GM19324 (cell line): ENCODE measurements at regions not wholly inside any gene's neighbourhood (a gene's known extent, or its start where the extent isn't known, plus 50 kb on each side); places are given as distances from the start of the nearest gene placed in this dataset.

Experiments
- ATAC-seq: cut with Tn5 transposase; IDR thresholded peaks from one replicate; pipeline ENCODE4 v1.9.1; 2021; ENCODE audit warnings: mild to moderate bottlenecking, moderate library complexity; ENCODE audit not compliant: unreplicated experiment, low FRiP score

DNA sequence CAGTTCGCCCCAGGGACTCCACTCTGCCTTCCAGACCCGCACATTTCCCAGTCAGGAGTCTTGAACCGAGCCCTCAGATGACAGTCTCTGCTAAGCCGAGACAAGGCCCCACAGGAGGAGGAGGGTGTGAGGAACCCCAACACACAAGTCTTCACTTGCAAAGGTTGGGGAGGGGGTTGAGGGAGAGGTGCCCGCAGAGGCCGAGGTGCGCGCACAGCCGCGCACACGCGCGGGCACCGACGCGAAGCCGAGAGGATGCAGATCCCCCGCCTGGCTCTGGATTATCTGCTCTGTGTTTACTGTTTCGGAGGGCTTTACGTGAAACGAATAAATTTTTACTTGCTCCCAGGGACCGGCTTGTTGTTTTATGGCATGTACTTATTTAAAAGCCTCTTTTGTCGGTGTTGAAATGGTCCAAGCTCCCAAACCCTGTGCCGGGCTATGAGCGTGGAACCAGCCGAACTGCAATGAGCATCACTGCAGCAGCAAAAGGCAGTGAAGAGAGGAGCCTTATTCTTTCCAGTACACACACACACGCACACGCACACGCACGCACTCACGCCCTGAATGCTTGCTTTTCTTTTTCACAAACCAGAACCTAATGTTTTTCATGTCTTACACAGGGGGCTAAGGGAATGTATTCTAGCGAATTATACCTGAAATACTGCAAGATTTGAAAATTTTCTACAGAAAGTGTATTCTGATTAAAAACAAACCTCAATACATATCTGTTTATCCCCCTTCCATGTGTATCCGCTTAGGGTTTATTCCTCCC lies 297.7 kb downstream of the PARP8 start:
- no peak for ATAC-seq

DNA sequence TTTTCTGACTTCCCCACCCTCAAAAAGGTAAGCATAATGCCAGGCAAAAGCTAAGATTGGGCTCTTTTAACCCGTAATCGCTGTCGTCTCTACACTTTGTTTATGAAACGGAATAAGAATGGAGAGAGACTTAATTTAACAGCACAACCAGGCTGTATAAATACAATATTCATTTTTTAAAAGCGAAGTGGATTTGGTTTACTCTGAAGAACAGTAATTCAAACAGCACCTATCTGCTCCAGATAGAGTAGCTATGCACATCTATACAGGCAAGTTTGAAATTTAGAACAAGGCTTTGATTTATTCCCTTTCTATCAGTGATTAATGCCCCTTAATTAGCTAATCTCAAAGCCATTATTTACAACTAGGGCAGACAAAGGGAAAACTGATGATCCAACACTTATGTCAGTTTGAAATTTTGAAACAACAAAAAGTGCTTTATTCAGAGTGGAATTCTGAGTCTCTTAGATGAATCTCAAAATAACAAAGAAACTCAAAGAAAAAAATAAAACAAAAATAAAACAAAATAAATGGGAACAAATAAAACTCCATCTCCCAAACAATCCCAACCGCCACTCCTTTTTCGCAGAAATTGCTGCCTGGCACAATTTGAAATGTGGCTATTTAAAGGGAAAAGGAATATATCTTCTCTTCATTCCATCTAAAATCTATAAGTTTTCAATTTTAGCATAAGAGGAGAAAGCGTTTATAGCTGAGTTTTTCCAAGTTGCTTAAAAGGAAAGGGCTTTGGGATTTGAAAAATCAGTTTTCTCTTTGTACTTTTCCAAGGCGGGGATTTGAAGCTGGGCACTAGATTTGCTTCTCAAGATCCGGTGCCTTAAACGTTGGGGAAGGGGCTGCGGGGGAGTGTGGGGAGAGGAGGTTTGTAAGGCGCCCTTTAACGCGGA lies 298.6 kb downstream of the PARP8 start:
- no peak for ATAC-seq

DNA sequence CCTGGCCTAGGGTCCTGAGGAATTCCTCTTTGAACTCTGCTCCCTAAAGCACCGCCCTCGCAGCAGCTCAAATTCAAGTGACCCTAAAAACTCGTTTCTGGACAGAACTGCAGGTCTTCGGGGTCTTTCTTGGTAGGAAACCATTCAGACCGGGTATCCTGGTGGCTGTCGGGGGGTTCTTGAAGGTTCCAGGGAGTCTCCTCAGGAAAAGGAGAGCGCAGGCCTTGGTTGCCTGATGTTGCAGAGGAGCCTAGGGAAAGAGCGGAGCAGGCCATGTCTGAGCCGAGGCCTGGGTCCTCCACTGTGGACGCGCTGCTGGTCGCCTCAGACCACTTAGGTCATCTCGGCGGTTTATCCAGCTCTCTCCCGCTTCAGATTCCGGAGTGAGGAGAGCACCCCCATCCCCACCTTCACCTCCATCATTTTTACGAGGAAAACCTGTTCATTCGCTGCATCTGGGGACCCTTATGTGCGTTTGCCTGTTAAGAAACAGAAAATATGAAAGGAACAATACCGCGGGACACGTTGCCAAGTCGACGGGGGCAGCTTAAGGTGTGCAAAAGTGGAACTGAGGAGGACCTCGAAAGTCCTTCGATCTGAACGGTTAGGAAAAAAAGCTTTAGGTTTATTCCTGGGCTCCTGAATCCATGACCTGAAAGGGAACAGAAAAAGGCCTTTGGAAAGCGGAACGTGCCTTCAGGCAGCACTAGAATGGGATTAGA lies 299.4 kb downstream of the PARP8 start:
- no peak for ATAC-seq

- ATAC-seq, result no peak
These were observed 300.6 kb downstream of the PARP8 start for GRCh38 chr5:50967009-50967562.

DNA sequence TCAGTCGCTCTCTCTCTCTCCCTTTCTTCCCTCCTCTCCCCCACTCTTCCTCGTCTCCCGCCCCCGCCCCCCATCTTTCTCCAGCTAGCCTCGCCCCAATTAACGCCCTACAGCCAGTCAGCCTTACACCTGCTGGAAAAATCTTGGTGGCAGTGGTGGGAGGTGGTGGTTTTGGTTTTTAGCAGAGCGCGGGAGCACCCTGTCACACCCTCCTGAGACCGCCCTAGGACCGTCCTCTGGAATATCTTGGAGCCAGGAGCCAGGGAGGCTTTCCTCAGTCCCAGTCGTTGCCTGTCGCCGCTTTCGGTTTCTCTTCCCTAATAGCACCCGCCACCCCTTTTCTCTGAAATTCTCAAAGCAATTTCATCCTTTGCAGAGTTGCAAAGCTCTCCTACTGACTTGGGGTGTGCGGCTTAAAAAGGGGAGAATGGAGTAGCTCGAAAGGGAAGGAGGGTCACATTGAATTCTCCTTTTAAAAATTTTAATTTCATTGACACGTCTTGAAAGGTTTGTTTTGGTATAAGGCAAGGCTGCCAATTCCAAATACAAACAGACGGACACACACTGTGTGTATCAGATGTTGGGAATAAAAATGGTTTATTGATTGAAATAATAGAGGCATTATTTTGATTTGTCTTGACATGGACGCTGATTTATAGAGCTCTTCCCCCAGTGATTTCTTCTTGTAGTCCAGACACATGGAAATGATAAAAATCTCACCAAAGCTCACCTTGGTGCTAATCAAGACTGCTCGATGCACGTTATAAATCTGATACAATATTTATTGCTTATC lies 301.3 kb downstream of the PARP8 start:
- no peak for ATAC-seq

DNA sequence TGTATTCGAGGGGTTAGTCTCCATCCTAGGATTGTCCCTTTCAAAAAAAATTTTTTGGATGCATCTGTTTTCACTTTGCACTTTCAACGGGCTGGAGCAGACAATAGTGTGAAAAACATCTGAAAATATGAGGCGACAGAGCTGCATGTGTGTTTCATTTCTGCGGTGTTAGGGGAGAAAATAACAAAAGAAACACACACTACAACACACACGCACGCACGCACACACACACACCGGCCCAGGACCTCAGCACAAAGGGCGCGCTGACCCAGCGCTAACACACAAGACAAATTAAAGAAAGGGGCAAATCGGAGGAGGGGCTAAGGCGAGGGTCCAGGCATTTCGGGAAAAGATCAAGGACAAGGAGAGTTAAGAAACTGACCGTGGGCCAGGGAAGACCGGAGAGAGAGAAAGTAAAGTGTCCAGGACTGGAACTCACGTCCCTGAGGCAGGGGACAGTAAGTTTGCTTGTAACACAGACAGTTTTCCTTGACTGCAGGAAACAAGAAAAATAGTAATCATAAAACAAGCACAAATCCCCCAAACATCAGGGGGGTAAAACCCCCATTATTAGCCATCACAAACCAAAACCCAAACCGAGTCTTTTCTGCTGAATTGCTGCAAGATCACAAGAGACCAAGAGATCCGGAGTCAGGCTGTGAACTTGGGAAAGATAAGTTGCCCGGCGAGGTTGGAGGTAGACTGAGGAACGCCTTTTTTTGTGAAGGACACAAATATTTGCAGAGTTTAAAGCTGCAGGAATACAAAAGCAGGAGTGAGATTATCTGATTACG lies 302.1 kb downstream of the PARP8 start:
- no peak for ATAC-seq

DNA sequence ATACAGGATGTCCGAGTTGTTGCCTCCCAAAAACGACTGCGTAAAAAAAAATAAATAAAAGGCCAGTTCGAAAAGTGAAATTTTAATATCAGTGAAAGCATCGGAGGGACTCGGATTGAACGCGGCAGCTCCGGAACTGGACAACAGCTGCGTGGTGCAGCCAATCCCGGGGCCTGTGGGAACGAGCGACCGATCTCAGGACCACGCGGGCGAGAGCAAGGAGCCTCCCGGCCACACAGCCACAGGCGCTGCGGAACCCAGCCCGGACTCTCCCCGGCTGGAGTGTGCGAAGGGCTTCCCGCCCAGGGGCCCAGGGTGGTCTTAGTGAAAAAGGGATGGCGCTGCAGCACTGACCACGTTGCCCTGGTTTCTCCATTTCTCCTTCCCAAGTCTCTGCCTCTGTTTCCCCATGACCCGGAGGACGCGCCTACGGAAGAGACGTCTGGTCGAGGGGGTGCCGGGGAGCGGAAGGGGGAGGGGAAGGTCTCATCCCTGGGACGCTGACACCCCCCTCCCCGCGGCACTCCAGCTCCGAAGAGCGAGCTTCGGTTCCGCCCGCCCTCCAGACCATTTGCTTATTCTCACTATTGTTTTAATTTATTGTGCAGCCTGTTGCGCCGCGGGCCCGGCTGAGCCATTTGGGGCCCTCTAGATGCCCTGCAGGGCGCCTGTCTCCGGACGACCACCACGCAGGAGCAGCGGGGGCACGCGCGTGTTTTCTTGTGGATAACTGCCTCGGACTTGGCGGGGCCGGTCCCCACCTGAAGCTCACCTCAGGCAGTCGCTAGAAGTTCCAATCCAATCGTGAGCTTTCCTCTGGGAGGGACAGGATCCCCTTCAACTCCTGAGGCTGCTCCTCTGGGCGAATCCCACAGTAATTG lies 303.0 kb downstream of the PARP8 start:
- no peak for ATAC-seq

DNA sequence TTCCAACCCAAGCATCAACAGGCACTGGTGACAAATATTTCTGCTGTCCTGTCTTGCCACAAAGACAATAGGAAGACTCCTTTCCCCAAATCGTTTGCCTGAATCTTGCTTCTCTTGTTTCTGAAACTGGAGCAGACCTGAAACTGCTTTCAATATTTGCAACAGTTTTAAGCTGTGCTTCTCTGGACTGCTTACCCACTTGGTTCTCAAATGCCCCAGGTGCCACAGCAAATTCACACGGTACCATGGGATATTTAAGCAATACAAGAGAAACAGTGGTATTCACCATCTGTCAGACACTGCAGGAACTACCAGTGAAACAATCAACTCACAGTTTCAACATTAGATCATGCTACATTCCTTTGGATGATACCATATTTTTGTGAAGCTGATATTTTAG lies 309.4 kb downstream of the PARP8 start:
- no peak for ATAC-seq

DNA sequence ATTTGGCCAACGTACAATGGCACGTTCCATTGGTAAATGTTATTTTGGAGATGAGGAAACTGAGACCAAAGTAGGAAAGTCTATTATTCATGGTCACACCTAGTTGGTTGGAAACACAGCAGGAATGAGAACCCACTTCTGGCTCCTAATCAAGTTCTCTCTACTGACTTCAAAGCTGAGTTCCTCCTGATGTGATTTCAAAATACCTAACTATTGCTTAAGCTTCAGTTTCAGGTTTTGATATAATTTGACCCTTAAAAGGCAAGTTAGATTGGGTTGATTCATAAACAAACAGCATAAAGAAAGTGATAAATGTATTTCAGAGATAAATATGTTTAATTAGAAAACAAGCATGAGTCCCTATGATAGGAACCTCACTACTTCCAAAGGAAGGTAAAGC lies 312.5 kb downstream of the PARP8 start:
- no peak for ATAC-seq

GRCh38 chr5:50984640-50985039 lies 318.2 kb downstream of the PARP8 start:
- ATAC-seq, result peak; percentile 53

- ATAC-seq, result no peak
These were observed 324.0 kb downstream of the PARP8 start for GRCh38 chr5:50990296-50990924.

- no peak for ATAC-seq
These were observed 329.0 kb downstream of the PARP8 start for GRCh38 chr5:50995285-50995942.

GRCh38 chr5:51001227-51001923 lies 334.9 kb downstream of the PARP8 start:
- ATAC-seq, result no peak

DNA sequence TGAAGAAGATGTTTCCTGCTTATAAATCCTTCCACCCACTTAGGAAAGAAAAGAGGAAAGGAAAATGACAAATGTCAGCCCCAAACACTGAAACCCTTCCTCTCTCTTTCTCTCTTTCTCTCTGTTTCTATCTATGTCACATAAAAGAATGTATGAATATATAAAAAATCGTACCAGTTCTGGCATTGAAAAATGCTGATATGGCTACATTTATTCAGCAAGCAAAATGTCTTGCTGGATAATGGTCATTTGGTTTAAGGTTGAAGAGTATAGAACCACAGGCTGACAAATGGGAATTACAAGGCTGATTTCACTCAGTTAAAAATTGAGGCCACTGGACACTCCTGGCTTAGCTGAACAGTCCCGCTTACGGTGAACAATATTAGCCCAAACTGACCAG lies 335.9 kb downstream of the PARP8 start:
- ATAC-seq, result no peak

DNA sequence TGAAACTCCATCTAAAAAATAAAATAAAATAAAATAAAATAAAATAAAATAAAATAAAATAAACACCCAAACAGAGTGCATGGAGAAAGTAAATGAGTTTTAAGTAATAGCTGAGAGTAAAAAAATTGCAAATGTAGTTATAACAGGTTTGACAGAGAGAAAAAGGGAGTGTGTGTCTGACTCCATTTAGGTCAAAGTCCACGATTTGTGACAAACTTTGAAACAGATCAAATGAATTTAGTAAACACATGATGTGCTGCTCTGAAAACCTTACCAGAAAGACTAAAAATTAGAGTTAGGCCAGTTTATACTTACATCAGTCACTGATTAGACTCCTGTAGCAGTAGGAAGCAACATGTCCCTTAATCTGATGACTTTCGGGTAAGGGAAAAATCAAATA lies 346.6 kb downstream of the PARP8 start:
- no peak for ATAC-seq

DNA sequence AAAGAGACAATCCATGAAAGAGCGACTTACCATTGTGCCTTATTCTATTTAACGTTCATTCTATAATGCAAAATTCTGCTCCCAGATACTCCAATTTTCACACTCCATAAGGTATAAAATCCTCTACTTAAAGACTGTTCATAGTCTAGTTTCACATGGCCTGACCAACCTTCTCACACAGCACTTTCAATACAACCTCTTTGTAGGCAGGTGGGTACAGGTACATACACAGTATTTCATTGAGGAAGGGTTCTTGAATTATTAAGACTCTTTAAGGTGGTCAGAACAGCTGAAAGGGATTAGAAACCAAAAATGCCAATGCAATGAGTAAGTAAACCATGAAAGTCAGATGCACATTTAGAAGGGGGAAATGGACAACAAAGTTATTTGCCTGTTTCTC lies 352.0 kb downstream of the PARP8 start:
- no peak for ATAC-seq

- no peak for ATAC-seq
These were observed 357.8 kb downstream of the PARP8 start for GRCh38 chr5:51024263-51024662.
